BE2C (cell line): ENCODE measurements at regions not wholly inside any gene's neighbourhood (a gene's known extent, or its start where the extent isn't known, plus 50 kb on each side); places are given as distances from the start of the nearest gene placed in this dataset.
"Not testable (repeated sequence)": the region's sequence is repeated elsewhere in the genome, so short reads cannot be mapped to it uniquely, and the experiment has no call there.

ENCODE experiments used
- DNase-seq: peaks from one replicate; pipeline ENCODE4 v3.0.0-alpha.2; 2020
- H3K27me3 ChIP-seq: fragments of 250-450 bp; sonication (Bioruptor Pico); 2 replicates; pipeline ENCODE4 v1.5.1; 2020; ENCODE audit warnings: mild to moderate bottlenecking
- H3K36me3 ChIP-seq: fragments of 250-450 bp; sonication (Bioruptor Pico); 2 replicates; pipeline ENCODE4 v1.5.1; 2020; ENCODE audit warnings: mild to moderate bottlenecking
- H3K4me1 ChIP-seq: fragments of 250-450 bp; sonication (Bioruptor Pico); 2 replicates; pipeline ENCODE4 v1.5.1; 2020
- H3K4me3 ChIP-seq: 2 replicates; pipeline ENCODE4 v1.5.1; 2011; ENCODE audit warnings: low read depth, low read length
- H3K9me3 ChIP-seq: fragments of 250-450 bp; sonication (Bioruptor Pico); 2 replicates; pipeline ENCODE4 v1.5.1; 2020
- CTCF ChIP-seq: IDR thresholded peaks from 2 replicates; pipeline ENCODE4 v1.5.1; 2012; ENCODE audit warnings: mild to moderate bottlenecking, low read depth, low read length

DNA sequence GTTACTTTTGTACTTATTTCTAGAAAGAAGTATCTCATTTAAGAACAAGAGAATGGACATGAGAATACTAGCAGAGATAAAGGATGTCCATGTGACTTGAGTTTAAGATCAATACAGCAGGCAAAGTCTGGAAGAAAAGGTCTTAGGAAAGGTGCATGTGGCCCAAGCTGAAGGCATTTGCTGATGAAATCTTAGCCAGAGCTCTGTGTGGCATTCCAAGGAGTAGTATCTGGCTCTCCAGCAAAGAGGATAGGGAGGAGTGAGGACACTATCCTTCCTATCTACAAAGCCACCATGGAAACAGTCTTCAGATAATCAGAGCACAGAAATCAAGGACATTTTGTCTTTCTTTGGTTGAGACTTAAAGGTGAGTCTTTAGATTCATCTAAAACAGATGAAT lies 244.1 kb upstream of the RGMB start:
- TF ChIP-seq CTCF, result no peak
- Histone ChIP-seq H3K4me1 (no peaks in the 10 kb centered on the region), H3K9me3 (no peaks in the 10 kb centered on the region; the same call in 1 of the 2 replicates), H3K27me3 (no peaks in the 10 kb centered on the region), H3K4me3 (no peak overlapping the region), H3K36me3 (no peaks in the 10 kb centered on the region)
- no peak for DNase-seq

DNA sequence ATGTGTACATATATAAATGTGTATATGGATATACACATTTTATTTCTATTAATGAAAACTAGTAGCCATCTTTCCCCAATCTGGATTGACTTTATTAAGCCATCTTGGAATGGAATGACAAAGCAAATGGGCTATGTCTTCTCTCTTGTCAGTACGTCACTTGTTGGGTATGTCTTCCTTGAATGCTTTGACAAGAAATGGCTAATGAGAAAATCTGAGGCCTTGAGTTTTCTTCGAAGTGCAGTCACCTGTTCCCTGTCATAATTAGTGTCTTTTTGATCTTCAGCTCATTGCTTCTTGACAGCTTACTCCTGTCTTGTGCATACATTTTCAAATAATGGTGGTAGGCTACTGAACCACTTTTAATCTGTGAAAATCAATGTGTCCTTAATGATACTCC lies 243.2 kb upstream of the RGMB start:
- no peak for TF ChIP-seq CTCF
- no peaks in the 10 kb centered on the region; the same call in 1 of the 2 replicates for H3K9me3 ChIP-seq
- H3K27me3 ChIP-seq, result no peaks in the 10 kb centered on the region
- H3K4me1 ChIP-seq, result no peaks in the 10 kb centered on the region
- H3K36me3 ChIP-seq, result no peaks in the 10 kb centered on the region
- no peak overlapping the region for H3K4me3 ChIP-seq
- no peak for DNase-seq

GRCh38 chr5:98535901-98536300 lies 237.6 kb upstream of the RGMB start:
- Histone ChIP-seq H3K36me3 (no peaks in the 10 kb centered on the region), H3K9me3 (peaks cover 5% of the 10 kb centered on the region; the same call in 1 of the 2 replicates), H3K4me3 (no peak overlapping the region), H3K27me3 (no peaks in the 10 kb centered on the region), H3K4me1 (no peaks in the 10 kb centered on the region)
- DNase-seq, result no peak
- TF ChIP-seq CTCF, result no peak

DNA sequence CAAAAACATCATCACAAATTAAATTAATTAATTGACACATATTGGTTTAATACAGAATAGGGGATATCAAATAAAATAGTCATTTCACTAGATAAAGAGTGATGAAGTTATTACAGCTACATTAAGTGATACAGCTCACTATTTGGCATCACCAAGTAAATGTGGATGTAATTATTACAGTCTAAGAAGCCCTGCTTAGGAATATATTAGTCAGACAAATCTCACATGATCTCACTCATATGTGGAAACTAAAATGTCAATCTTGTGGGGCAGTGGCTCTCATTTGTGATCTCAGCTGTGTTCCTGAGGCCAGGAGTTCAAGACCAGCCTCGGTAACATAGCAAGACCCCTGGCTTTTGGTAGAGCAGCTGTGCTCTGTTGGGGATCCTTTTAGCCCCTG lies 233.4 kb upstream of the RGMB start:
- Histone ChIP-seq H3K4me3 (no peak overlapping the region), H3K27me3 (no peaks in the 10 kb centered on the region), H3K36me3 (no peaks in the 10 kb centered on the region), H3K9me3 (peaks cover 5% of the 10 kb centered on the region; the same call in 1 of the 2 replicates), H3K4me1 (no peaks in the 10 kb centered on the region)
- TF ChIP-seq CTCF, result no peak
- no peak for DNase-seq

DNA sequence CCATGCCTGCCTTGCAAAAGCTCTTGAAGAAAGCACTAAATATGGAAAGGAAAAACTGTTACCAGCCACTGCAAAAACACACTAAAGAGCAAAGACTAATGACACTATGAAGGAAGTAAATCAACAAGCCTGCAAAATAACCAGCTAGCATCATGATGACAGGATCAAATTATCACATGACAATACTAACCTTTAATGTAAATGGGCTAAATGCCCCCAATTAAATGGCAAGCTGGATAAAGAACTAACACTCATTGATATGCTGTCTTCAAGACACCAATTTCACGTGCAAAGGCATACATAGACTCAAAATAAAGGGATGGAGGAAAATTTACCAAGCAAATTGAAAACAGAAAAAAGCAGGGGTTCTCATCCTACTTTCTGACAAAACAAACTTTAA lies 231.8 kb upstream of the RGMB start:
- no peaks in the 10 kb centered on the region for H3K4me1 ChIP-seq
- no peaks in the 10 kb centered on the region for H3K36me3 ChIP-seq
- H3K27me3 ChIP-seq, result no peaks in the 10 kb centered on the region
- no peak for DNase-seq
- H3K4me3 ChIP-seq, result no peak overlapping the region
- no peak for TF ChIP-seq CTCF
- peaks cover 8% of the 10 kb centered on the region; the same call in 1 of the 2 replicates for H3K9me3 ChIP-seq

DNA sequence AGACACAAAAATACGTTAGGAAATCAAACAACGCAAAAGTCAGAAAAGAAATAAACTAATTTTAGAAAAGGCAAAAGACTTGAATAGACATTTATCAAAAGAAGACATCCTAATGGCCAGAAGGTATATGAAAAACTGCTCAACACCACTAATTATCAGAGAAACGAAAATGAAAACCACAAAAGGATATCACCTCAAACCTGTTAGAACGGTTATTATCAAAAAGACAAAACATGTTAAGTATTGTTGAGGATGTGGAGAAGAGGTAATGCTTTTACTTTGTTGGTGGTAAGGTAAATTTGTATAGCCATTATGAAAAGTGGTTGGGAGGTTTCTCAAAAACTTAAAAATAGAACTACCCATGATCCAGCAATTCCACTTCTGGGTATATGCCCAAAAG lies 230.0 kb upstream of the RGMB start:
- H3K4me1 ChIP-seq, result no peaks in the 10 kb centered on the region
- no peak for DNase-seq
- peaks cover 8% of the 10 kb centered on the region; the same call in 1 of the 2 replicates for H3K9me3 ChIP-seq
- no peak overlapping the region for H3K4me3 ChIP-seq
- no peak for TF ChIP-seq CTCF
- H3K27me3 ChIP-seq, result no peaks in the 10 kb centered on the region
- no peaks in the 10 kb centered on the region for H3K36me3 ChIP-seq

DNA sequence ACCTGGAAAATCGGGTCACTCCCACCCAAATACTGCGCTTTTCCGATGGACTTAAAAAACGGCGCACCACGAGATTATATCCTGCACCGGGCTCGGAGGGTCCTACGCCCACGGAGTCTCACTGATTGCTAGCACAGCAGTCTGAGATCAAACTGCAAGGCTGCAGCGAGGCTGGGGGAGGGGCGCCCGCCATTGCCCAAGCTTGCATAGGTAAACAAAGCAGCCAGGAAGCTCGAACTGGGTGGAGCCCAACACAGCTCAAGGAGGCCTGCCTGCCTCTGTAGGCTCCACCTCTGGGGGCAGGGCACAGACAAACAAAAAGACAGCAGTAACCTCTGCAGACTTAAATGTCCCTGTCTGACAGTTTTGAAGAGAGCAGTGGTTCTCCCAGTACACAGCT lies 226.5 kb upstream of the RGMB start:
- H3K4me3 ChIP-seq, H3K4me1 ChIP-seq, H3K36me3 ChIP-seq, H3K9me3 ChIP-seq, DNase-seq, H3K27me3 ChIP-seq: not testable (repeated sequence)
